DLD1 (cell line): ENCODE measurements at regions not wholly inside any gene's neighbourhood (a gene's known extent, or its start where the extent isn't known, plus 50 kb on each side); places are given as distances from the start of the nearest gene placed in this dataset.

Experiments used
- in situ Hi-C: cut with HindIII; loops from 2 replicates; pipeline ENCODE4 v1.10.0; 2017; ENCODE audit warnings: low sequenced_read_pairs

- in situ Hi-C loops, result no loop called here
Measured at GRCh38 chr6:100138346-100139022, 144.5 kb upstream of the MCHR2 start.

- in situ Hi-C loops, result no loop called here
Measured at GRCh38 chr6:100137759-100138158, 143.7 kb upstream of the MCHR2 start.

GRCh38 chr6:100136590-100136989 lies 142.6 kb upstream of the MCHR2 start:
- in situ Hi-C loops, result no loop called here

DNA sequence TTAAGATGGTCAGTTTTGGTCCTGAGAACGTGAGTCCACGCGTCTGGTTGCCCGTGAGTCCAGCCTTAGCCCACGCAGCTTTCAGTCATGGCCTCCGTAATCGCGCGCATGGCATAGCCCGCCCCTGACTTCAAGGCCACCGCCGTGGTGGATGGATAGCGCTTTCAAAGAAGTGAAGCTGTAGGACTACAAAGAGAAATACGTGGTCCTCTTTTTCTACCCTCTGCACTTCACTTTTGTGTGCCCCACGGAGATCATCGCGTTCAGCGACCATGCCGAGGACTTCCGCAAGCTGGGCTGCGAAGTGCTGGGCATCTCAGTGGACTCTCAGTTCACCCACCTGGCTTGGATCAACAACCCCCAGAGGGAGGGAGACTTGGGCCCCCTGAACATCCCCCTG lies 142.0 kb upstream of the MCHR2 start:
- in situ Hi-C loops, result no loop called here

DNA sequence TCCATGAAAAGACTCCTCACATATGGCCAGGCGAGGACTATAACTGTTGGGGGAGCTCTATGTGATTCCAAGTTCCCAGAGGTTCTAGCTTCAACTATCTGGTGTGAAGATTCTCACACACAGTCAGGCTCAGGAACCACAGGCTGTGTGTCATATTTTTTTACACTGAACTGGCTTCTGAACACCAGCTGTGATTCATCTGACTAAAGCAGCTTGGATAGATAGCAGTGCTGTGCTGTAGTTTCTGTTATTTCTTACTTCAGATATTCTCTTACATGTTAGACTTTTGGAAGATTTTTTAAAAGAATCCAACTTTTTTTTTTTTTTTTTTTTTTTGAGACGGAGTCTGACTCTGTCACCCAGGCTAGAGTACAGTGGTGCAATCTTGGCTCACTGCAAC lies 140.7 kb upstream of the MCHR2 start:
- in situ Hi-C loops, result no loop called here

GRCh38 chr6:100134297-100134696 lies 140.3 kb upstream of the MCHR2 start:
- in situ Hi-C loops, result no loop called here

DNA sequence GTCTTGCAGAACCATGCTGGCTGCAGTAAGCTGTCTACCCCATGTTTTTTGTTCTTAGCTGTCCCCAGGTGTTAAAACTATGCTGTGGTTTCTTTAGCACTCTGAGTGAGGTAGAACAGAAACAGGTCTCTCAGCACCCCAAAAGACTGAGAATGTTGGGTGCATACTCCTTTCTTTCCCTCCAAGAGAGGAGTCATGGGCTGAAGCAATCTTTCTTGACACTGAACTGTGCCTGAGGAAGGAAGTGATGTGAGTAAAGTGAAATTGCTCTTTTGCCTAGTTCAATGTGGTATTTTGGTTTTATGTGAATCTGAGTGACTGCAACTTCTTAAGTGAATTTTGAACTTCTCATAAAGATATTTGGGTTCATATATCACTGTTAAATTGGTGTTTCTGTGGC lies 138.0 kb upstream of the MCHR2 start:
- in situ Hi-C loops, result no loop called here

DNA sequence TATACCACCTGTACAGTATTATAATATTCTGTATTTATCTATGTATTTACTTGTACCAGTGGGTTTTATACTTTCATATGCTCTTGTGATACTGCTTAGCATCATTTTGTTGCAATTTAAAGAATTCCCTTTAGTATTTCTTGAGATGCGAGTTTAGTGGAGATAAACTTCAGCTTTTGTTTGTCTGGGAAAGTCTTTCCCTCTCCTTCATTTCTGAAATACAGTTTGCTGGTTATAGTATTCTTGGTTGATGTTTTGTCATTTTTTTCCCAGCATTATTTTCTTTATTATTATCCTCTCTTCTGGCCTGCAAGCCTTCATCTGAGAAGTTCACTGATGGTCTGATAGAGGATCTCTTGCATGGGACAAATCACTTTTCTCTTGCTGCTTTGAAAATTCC lies 136.6 kb upstream of the MCHR2 start:
- in situ Hi-C loops, result no loop called here

GRCh38 chr6:100126790-100127484 lies 132.9 kb upstream of the MCHR2 start:
- in situ Hi-C loops, result no loop called here

DNA sequence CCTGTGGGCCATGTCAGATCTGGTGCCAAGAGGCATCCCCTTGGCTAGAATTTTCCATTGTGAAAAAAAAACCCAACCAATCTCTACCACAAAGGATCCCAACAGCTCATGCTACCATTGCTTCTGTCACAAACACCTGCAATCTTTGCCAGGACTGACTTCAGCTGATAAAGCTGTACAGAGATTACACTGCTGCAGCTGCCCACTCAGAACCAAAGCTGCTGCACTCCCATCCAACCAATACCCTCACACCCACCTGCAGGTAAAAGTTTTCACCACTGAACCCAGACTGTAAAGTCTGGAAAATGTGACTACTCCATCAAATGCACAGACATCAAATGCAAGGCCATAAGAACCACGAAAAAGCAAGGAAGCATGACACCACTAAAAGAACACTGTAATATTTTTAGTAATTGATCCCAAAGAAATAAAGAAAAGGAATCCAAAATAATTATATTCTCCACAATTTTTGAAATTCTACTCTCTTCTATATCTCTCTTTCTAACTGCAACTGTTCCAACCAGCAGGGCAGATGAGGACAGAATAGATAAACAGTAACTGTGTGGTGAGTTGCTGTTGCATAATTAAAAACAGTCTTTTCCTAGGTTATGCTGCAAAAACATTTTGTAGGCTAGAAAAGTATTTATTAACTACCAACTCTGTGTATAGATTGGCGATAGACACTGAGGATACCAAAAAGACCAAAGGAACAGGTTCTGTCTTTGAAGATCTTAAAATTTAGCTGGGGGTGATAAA lies 128.0 kb upstream of the MCHR2 start:
- in situ Hi-C loops, result loop anchor here (25.0 kb wide), 2 partner anchors 340 to 515 kb away; partner anchors contain the start of gene SIM1

DNA sequence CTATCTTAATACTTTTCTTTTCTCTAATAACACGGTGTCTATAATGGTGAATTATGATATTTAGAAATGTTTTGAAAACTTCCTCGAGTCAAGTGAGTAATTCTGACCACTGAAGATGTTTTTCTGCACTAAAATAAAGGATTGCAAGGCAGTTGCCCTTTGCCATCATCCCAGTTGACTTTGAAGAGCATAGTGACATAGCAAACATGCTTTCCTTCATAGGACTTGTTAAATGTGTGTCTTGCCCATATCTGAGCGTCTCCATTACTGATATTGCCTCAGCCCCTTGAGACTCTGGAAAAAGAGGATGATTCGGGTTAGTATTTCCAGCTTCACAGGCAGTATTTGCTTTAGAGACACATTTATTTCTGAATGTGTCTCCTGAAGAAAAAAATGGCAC lies 125.2 kb upstream of the MCHR2 start:
- in situ Hi-C loops, result loop anchor here (25.0 kb wide), 2 partner anchors 343 to 518 kb away; partner anchors contain the start of gene SIM1

DNA sequence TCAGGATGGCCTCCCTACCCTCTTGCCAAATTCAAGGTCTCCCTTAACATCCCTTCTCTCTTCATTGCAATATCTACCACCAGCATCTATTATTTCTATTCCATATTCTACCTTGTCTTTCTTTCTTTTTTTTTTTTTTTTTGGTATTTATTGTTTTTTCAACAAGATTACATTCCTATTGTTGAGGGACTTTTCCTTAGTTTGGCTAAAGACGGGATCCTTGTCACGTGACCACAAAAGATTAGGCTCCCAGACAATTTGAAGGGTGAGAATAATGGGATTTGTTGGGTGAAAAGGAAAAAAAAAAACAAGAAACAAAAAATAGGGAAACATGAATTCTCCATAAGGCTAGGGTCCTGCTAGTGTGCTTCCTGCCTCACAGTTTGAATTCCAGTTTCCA lies 124.3 kb upstream of the MCHR2 start:
- in situ Hi-C loops, result loop anchor here (25.0 kb wide), 2 partner anchors 344 to 519 kb away; partner anchors contain the start of gene SIM1

DNA sequence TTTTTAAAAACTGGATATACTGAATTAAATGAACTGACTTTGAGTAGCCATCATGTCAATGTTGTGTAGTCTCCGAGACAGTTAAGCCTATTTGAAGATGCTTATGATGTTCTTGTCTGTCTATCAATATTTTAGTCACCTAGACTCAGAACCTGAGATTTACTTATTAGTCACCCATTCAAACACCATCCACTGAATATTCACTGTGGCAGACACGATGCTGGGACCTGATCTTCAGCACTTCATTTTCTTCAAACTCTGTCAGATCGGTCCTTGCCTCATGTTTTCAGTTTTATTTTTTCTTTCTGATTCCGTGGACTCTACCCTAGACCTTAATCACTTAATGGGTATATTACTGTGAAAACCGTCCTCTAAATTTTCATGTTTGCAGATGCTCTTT lies 123.7 kb upstream of the MCHR2 start:
- in situ Hi-C loops, result loop anchor here (25.0 kb wide), 2 partner anchors 345 to 520 kb away; partner anchors contain the start of gene SIM1

GRCh38 chr6:100116411-100117194 lies 122.6 kb upstream of the MCHR2 start:
- in situ Hi-C loops, result loop anchor here (25.0 kb wide), 2 partner anchors 346 to 521 kb away; partner anchors contain the start of gene SIM1

DNA sequence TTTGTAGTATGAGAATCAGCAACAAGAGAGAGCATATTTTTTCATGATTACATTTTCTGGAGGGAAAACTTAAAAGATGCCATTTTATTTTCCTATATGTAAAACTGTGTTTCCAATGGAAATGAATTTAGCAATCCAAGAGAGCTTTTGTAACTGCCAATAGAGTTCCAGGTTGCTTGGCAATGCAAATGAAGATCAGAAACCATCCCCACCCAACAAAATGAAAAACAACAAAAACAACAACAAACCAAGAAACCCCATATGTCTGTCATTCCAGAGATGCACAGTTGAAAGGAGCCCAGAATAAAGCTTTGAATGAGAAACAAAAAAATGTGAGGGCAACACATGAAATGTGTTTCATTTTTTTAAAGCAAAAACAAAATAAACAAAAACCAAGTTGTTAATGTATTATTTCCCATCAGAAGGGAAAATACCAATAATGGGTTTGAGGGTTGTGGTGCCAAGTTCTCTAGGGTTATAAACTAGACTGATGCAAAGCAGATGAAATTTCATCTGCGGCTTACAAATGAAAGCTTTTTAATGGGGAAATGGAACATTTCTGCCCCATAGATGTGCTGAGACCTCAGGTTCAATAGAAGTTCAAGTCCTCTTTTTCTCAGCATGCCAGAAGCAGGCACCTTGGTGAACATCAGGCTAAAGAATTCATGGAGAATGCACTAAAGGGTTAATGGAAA lies 121.5 kb upstream of the MCHR2 start:
- in situ Hi-C loops, result loop anchor here (25.0 kb wide), 2 partner anchors 347 to 522 kb away; partner anchors contain the start of gene SIM1

DNA sequence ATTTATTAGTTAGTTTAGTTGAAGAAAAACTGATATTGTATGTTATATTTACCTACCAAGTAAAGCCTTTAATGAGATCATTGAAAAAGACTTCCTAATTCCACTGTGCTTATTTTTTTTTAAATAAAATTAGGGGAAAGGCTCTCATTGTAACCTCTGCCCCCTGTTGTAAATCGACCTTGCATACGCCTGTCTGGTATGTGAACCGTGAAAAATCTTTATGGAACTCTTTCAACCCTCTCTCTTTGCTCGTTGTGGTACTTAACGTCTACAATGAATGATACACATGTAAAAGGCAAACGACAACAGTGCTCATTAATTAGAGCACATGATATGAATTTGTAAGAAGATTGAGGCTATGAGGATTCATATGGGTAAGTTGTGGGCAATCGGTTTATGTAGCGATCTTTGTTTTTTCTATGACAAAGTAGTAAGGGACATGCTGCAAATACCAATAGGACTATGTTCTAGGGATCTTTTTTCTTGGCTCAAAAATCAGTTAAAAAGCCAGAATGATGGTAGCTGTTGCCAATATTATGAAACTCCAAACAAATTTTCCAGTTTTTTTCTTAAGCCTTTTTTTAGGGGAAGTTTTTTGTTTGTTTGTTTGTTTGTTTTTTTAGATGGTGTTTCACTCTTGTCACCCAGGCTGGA lies 119.0 kb upstream of the MCHR2 start:
- in situ Hi-C loops, result loop anchor here (25.0 kb wide), 2 partner anchors 349 to 524 kb away; partner anchors contain the start of gene SIM1

DNA sequence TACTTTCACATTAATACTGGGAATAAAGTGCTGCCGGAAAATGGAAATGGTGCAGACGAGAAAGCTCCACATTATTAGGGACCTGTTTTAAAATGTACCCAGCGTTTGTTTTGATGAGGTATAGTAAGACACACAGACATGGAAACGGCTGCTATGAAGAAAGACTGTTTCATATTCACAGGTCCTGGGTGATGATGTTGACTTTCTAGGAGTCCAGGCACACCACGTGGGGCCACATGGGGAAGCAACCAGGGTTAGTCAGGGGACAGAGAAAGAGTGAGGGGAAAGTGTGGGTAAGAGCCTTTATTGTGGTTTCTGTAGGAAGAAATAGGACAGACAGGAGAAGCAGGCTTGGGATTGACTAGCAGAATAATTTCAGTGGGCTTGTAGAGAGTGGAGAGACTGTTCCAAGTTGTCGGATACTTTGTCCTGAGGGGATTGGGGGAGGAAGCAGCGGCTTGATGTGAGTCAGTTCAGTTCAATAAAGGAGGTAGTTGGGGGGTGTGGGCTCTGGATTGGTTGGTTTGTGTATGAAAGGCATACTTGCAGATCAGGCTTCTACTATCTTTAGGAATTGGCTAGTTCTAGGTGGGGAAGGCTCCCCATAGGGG lies 112.0 kb upstream of the MCHR2 start:
- in situ Hi-C loops, result loop anchor here (25.0 kb wide), 2 partner anchors 356 to 531 kb away; partner anchors contain the start of gene SIM1

DNA sequence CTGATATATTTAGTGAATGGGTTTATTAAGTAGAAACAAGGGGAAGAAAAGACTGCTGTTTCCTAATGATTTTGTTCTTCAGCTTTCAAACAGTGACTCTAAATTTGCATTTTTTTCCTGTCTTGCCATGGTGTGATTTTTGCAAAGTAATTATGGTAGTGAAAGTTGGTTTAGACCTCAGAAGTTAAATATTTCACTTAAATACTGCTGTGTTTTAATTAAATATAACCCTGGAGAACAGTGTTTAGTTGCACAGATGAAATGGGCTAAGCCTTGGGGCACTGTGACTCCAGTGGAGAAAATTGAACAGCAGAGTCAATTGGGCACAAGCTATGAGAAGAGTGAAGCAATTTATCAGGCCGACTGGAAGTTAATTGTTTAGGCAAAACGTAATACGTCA lies 111.1 kb upstream of the MCHR2 start:
- in situ Hi-C loops, result loop anchor here (25.0 kb wide), 2 partner anchors 357 to 532 kb away; partner anchors contain the start of gene SIM1

DNA sequence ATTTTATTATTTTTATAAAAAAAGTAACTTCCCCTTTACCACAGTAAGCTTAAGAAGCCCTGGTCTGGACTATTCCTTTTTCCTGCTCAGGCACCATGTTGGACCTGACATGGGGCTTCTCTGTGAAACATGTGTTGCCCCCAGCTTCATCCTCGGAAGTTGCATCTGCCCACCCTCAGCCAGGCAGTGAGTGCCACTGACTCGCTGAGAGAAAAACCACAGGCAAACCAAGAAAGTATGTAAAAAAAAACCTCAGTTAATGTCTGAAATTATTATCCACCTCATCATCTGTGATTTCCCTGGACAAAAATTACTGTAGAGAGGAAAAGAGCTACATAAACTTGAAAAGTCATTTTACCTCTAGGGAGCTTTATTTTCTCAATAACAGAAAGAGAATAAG lies 109.9 kb upstream of the MCHR2 start:
- in situ Hi-C loops, result loop anchor here (25.0 kb wide), 2 partner anchors 358 to 533 kb away; partner anchors contain the start of gene SIM1
